Suppressor macrophage treated with lipopolysaccharide for 1 hour (primary cell): ENCODE measurements at regions not wholly inside any gene's neighbourhood (a gene's known extent, or its start where the extent isn't known, plus 50 kb on each side); places are given as distances from the start of the nearest gene placed in this dataset.
A peak's percentile ranks its signal among the peaks of the same experiment; 100 is the strongest.
"Not testable (repeated sequence)": the region's sequence is repeated elsewhere in the genome, so short reads cannot be mapped to it uniquely, and the experiment has no call there.

ENCODE experiments used
- DNase-seq, 3 donors: peaks; one replicate each; pipeline ENCODE4 v3.0.0-alpha.2; 2020 to 2022

- DNase-seq, result no peak
These were observed 54.3 kb upstream of the LRCH1 start for GRCh38 chr13:46498650-46499049.

DNA sequence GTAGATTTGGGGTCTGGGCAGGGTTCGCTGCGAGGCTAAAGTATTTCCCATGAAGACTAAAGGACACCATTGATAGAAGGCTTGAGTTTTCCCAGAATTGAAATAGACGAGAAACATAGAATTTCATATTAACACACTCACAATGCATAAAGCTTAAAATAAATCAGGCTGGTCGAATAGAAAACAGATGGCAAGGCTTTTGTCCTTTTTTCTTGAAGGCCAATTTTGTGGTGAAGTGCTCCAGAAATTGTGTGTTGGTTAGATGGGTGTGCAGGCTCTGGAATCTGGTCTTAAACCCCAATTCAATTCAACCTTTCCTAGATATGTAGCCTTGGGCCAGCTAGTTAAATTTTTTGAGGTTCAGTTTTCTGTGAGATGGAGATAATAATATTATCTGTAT, 56.9 kb upstream of the LRCH1 start:
- no peak for DNase-seq

GRCh38 chr13:46495651-46496050, 57.3 kb upstream of the LRCH1 start:
- DNase-seq, result no peak

GRCh38 chr13:46495066-46495465, 57.9 kb upstream of the LRCH1 start:
- DNase-seq, result no peak

DNA sequence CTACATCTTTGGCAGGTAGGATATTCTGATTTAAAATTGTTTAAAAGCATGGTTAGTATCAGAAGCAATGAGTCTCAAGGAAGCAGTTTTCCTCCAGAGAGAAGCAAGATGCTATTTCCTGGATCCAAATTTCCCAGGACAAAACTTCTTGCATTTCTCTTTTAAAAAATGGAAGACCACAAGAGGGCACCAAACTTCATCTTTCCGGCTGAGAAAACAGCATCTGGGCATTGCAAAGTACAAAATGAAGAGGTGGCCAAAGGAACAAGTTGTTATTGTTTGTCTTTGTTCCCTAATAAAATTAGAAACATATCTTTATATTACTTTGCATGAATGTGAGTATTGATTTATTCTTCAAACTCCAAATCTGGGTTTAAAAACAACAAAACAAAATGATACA, 60.0 kb upstream of the LRCH1 start:
- peak; percentile 71 to 85 (median 76) for DNase-seq

GRCh38 chr13:46491641-46492040, 61.3 kb upstream of the LRCH1 start:
- no peak for DNase-seq

DNA sequence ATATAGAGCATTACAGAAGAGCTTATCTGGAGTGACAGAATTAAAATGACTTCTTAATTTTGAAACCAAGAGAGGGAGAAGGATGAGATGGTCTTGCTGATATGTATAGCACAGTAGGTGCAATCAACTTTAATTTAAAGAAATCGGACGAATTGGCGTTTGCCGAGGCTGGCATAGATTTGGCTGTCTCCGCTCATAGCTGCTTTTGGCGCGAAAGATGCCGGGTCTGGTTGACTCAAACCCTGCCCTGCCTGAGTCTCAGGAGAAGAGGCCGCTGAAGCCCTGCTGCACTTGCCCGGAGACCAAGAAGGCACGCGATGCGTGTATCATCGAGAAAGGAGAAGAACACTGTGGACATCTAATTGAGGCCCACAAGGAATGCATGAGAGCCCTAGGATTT, 62.3 kb upstream of the LRCH1 start:
- not testable (repeated sequence) for DNase-seq

- DNase-seq, result peak; percentile 18 to 31 (median 19)
These were observed 62.8 kb upstream of the LRCH1 start for GRCh38 chr13:46490129-46490528.

DNA sequence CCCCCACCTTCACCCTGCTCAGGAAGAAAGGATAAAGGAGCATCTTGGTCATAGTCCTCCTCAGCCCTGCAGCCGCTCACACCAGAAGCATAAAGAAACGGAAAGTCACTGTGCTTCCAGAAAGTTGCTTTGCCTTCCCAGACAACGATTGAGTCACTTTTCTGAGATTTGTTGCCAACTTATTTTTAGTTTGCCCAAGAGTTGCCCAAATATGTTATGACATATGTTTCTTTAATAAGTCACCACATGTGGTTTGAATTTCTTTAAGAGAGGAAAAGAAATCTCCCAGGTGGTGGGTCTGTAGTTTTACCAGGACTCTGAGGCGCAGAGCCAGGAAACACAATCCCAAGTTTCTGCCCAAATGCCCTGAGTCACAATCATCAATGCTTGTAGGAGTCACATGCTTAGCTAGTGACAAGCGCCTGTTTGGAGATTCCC, 63.4 kb upstream of the LRCH1 start:
- peak; percentile 71 to 90 (median 71) for DNase-seq

GRCh38 chr13:46487748-46488147, 65.2 kb upstream of the LRCH1 start:
- no peak for DNase-seq

GRCh38 chr13:46486270-46486669, 66.7 kb upstream of the LRCH1 start:
- DNase-seq, result no peak

- no peak for DNase-seq
These were observed 68.4 kb upstream of the LRCH1 start for GRCh38 chr13:46484561-46484960.

GRCh38 chr13:46481166-46481565, 71.8 kb upstream of the LRCH1 start:
- no peak for DNase-seq

DNA sequence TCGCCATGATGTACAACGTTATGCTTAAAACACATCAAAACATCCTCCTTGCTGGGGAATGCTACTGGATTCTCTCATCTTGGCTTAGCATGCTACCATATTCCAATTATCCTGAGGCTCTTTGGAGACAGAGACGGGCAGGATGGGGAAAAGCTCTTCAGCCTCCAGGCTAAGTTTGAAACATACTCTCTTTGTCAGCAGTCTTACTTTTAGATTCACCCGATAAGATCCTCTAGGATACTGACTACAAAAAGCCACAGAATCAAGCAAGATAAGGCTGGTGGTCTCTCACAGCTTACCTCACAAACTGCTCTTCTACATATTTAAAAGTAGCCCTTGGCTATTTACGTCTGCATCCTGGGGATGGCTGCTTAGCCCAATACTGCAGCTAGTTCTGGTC, 72.8 kb upstream of the LRCH1 start:
- DNase-seq, result no peak

- DNase-seq, result no peak
These were observed 73.3 kb upstream of the LRCH1 start for GRCh38 chr13:46479691-46480090.

DNA sequence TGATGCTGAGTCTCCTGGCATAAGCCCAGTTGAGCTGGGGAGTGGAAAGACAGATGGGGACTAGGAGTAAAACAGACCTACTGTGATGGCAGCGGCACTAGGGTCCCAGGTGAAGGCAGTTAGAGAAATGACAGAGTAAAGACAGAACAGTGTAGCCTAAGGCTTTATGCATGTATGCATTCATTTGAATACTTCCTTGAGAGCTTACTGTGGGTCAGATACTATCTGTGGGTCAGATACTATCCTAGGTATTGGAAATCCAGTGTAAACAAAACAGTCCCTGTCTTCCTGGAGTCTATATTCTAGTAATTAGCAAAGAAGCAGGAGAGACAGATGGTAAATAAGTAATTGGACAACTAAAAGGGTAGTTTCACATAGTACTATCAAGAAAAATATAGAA, 73.7 kb upstream of the LRCH1 start:
- no peak for DNase-seq

GRCh38 chr13:46478651-46479050, 74.3 kb upstream of the LRCH1 start:
- no peak for DNase-seq

DNA sequence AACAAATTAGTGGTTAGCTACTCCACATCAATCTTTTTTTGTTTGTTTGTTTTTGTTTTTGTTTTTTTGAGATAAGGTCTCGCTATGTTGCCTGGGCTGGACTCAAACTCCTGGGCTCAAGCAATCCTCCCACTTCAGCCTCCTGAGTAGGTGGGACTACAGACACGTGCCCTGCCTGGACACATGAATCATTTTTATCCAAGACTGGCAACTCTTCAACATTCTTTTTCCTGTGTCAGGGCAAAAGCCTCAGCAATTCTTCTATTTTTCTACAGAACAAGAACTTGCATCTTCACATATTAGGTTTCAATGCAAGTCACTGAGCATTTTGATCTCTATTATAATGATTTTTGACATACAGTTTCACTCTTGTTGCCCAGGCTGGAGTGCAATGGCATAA, 76.8 kb upstream of the LRCH1 start:
- DNase-seq, result no peak

- DNase-seq, result peak; percentile 63 to 77 (median 69)
These were observed 77.4 kb upstream of the LRCH1 start for GRCh38 chr13:46475541-46475991.

GRCh38 chr13:46473806-46474205, 79.2 kb upstream of the LRCH1 start:
- no peak for DNase-seq

DNA sequence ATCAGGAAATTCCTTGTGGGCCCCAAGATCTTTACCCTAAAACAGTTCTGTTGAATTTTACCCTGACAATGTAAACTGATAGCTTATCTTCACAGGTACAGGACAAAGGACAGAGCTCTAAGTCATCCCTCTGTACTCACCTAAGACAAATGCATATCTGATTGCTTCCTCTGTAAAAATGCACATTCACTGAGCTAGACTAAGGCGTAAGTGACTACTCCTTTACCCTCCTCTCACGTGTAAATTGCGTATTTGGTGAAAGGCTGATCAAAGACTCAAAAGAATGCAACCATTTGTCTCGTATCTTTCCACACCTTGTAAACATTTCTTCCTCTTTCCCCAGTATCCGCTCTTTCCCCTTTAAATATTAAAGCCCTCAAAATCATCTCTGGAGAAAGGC, 80.6 kb upstream of the LRCH1 start:
- DNase-seq, result no peak

GRCh38 chr13:46469699-46470098, 82.6 kb upstream of the RUBCNL start:
- peak; percentile 19 to 42 (median 26) for DNase-seq

- peak; percentile 64 to 91 (median 80) for DNase-seq
These were observed 81.8 kb upstream of the RUBCNL start for GRCh38 chr13:46468570-46469463.

GRCh38 chr13:46467694-46468093, 80.6 kb upstream of the RUBCNL start:
- not testable (repeated sequence) for DNase-seq

- not testable (repeated sequence) for DNase-seq
These were observed 79.0 kb upstream of the RUBCNL start for GRCh38 chr13:46466074-46466473.
